ENCODE measurements at regions not wholly inside any gene's neighbourhood (a gene's known extent, or its start where the extent isn't known, plus 50 kb on each side); places are given as distances from the start of the nearest gene placed in this dataset.

GRCh38 chr4:31220921-31221320 lies 500.8 kb downstream of the PCDH7 start:
- TF ChIP-seq CTCF (IDR thresholded peaks at IDR 0.05) (no peak), POLR2AphosphoS5 (IDR thresholded peaks at IDR 0.05; ENCODE audit: low read depth, low read length) (no peak)

All from Panc1 (cell line).